ENCODE measurements at regions not wholly inside any gene's neighbourhood (a gene's known extent, or its start where the extent isn't known, plus 50 kb on each side); places are given as distances from the start of the nearest gene placed in this dataset.

- no peak for DNase-seq (ENCODE audit: low read depth)
Observed at GRCh38 chr10:4581929-4582328, 244.1 kb upstream of the AKR1E2 start.

- no peak for DNase-seq (ENCODE audit: low read depth)
Observed at GRCh38 chr10:4579844-4580243, 246.2 kb upstream of the AKR1E2 start.

GRCh38 chr10:4576206-4576605 lies 249.8 kb upstream of the AKR1E2 start:
- no peak for DNase-seq (ENCODE audit: low read depth)

- DNase-seq (ENCODE audit: low read depth): no peak
Observed at GRCh38 chr10:4569151-4569550, 256.9 kb upstream of the AKR1E2 start.

GRCh38 chr10:4568731-4569130 lies 257.3 kb upstream of the AKR1E2 start:
- DNase-seq (ENCODE audit: low read depth): no peak

- no peak for DNase-seq (ENCODE audit: low read depth)
Observed at GRCh38 chr10:4568086-4568485, 257.9 kb upstream of the AKR1E2 start.

DNA sequence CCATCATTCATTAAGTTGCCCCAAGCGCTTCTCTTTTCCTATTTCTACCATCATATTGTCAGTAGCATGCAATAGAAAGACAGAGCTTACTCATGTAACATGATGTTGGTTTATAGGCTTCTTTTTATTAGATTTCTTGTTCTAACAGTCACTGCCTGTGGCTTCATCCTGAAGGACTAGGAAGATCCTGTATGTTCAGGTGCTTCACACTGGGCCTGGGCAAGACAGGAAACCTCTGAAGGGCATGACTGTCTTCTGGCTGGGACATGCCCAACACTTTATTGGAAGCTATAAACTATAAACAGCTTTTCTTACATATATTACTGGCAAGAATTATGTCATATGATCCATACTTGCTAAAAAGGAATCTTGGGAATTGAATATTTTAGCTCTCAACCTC lies 258.4 kb upstream of the AKR1E2 start:
- DNase-seq (ENCODE audit: low read depth): no peak

- DNase-seq (ENCODE audit: low read depth): no peak
Observed at GRCh38 chr10:4566011-4566410, 260.0 kb upstream of the AKR1E2 start.

GRCh38 chr10:4561296-4561695 lies 264.7 kb upstream of the AKR1E2 start:
- DNase-seq (ENCODE audit: low read depth): no peak

GRCh38 chr10:4557469-4557868 lies 268.5 kb upstream of the AKR1E2 start:
- DNase-seq (ENCODE audit: low read depth): no peak

- DNase-seq (ENCODE audit: low read depth): no peak
Observed at GRCh38 chr10:4556527-4556926, 269.5 kb upstream of the AKR1E2 start.

DNA sequence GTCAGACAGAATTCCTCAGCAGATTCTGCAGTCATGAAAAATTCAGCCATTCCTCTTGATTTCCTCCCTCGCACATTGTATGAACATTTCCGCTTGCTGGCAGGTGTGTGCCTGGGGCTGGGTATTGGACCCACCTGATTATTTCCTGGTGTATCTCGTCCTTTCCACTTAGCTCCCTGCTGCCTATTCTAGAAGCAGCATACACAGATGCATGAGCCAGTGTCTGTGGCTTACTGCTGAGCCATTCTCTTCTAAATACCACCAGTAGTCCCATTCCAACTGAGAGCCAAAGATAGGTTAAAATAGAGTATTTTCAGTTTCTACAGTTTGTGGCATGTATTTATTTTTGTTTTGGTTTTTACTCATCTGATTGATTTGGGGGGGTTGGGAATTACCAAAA lies 270.1 kb upstream of the AKR1E2 start:
- DNase-seq (ENCODE audit: low read depth): no peak

GRCh38 chr10:4549139-4549653 lies 276.8 kb upstream of the AKR1E2 start:
- no peak for DNase-seq (ENCODE audit: low read depth)

DNA sequence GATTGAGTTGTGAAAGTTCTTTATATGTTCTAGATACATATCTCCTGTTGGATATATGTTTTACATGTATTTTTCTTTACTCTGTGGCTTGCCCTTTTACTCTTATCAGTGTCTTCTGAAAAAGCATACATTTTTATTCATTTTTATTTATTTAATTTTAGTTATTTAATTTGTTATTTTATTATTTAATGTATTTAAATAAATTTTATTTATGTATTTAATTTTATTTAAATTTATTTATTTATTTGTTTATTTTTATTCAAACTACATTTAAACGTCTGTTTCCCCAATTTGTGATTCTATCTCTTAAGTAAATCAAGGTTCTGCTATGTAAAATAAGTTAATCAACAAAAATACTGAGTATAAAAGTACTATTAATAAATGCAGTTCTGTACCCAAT lies 279.1 kb upstream of the AKR1E2 start:
- no peak for DNase-seq (ENCODE audit: low read depth)

DNA sequence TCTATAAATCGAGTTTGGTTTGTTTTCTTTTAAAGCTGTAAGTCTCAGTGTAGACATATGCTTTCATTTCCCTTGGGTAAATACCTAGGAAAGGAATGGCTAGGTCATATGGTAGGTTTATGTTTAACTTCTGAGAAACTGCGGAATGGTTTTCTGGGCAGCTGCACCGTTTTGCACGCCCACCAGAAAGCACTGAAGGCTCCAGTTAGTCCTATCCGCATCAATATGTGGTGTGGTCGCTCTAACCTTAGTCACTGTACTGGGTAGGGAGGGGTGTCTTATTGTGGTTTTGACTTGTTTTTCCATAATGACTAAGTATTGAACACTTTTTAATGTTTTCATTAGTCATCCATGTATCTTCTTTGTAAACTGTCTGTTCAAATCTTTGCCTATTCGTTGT lies 279.5 kb upstream of the AKR1E2 start:
- DNase-seq (ENCODE audit: low read depth): no peak

- no peak for DNase-seq (ENCODE audit: low read depth)
Observed at GRCh38 chr10:4545062-4545461, 280.9 kb upstream of the AKR1E2 start.

DNA sequence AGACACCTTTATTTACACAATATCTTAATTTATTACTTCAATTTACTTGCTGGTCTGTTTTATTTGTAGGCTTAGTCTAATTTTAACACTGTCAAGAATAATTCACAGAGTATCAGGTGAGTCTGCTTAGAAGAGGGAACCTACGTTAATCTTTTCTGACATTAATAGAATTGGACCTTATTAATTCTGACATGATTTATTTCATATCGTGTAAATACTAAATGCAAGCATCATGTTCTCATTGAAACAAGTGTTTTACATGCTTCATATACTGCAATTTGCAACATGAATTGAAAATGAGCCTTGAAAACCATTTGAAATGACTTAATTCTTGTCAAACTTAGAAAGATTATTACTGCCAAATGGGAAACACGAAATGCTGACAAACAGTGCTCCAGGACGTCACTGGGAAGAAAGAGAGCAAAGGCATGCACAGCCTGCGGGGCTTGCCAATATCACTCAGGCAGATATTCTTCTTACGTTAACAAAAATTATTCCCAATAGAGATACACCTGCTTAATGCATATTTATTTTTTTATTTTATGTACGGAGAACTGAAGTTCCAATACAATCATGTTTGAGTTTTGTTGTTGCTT lies 282.0 kb upstream of the AKR1E2 start:
- DNase-seq (ENCODE audit: low read depth): no peak

- peak; percentile 98 for DNase-seq (ENCODE audit: low read depth)
Observed at GRCh38 chr10:4541292-4541691, 284.7 kb upstream of the AKR1E2 start.

DNA sequence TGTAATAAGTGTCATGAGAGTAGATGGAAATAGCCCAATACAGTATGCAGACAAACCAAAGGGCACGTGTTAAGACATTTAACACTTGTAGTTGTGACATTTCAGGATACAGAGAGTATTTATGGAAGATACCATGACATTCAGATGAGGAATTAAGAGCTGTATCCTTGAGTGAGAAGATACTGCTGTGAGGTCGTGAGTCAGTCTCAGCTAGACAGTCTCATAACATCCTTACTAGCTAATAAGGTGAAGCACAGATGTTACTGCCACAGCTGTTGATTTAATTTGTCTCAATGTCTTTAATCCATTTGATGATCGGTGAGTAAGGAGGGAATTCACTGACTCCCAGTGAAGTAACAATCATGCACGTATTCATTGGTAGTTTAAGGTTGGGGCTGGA lies 288.0 kb upstream of the AKR1E2 start:
- no peak for DNase-seq (ENCODE audit: low read depth)

DNA sequence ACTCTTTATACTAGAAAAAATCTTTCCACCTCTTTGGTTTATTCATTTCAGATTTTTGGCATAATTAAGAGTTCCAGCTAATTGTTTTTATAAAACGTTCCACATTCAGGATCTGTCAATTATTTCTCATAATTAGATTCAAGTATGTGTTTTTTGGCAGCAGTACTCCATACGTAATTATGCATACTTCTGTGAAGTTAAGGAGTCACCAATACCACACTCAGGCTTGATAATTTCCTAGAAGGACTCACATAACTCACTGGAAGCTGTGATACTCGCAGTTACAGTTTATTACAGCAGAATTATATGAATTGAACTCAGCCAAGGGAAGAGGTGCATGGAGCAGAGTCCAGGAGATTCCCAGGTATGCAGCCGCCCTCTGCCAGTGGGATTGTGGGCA lies 290.5 kb upstream of the AKR1E2 start:
- no peak for DNase-seq (ENCODE audit: low read depth)

DNA sequence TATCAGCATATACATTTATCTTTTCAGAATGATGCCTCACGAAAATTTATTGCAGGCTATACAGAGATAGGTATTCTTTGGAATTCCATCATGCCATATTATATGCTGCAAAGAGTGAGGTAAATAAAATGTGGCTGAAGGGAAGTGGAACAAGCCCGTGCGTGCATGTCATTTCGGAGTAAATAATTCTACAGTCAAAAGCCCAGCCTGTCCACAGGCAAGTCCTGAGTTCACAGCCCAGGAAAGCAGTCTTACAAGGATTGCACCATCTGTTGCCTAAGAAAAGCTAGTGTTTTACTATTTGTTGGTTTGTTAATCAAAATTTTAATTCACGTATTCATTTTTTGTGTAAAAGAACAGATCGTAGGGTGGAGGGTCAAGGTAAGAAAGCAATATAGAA lies 292.4 kb upstream of the AKR1E2 start:
- no peak for DNase-seq (ENCODE audit: low read depth)

DNA sequence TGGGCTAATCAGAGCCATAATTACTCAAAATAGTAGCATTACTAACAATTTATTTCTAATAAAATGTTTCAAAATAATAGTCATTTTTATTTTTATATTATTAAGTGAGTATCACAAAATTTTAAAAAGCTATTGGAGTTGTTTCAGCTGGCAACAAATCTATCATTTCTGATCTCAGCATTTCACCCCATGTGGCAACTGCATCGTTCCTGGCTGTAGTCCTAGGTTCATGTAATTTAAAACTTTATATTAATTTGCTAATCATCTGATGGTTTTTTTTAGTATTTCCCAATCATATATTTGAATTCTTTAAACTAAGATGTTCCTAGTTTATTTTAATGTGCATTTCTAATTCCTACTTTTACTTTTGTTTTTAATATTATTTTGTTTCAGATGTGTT lies 293.0 kb upstream of the AKR1E2 start:
- DNase-seq (ENCODE audit: low read depth): no peak

DNA sequence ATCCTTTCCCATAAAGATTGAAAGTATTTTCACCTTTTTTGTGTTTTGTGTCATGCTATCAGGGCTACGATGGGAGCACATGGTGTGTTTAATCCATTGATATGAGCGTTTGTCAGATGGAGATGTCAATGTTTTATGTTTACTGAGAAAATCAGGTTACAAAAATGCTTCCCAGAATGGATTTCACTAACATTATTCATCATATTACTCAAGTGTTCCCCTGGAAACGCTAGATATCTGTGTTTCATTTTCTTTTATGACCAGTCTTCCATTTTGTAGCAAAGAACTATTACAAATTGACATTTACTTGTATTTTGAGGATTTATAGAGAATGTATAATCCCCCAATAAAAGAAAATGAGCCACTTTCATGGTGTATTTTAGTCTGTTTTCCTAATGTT lies 293.5 kb upstream of the AKR1E2 start:
- DNase-seq (ENCODE audit: low read depth): peak; percentile 90

- no peak for DNase-seq (ENCODE audit: low read depth)
Observed at GRCh38 chr10:4532011-4532410, 294.0 kb upstream of the AKR1E2 start.

DNA sequence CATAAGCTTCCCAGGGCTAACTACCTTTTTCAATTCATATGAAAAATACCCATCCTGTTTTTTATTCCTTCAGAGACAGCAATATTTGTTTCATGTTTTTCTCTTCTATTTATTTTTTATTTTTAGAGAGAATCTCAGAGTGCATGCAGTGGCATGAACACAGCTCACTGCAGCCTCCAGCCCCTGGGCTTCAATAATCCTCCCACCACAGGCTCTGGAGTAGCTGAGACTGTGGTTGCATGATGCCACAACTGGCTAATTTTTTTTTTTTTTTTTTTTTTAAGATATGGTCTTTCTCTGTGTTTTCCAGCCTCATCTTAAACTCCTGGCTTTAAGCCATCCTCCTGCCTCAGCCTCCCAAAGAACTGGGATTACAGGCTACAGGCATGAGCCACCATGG lies 296.7 kb upstream of the AKR1E2 start:
- no peak for DNase-seq (ENCODE audit: low read depth)
